ENCODE measurements at regions not wholly inside any gene's neighbourhood (a gene's known extent, or its start where the extent isn't known, plus 50 kb on each side); places are given as distances from the start of the nearest gene placed in this dataset.

DNA sequence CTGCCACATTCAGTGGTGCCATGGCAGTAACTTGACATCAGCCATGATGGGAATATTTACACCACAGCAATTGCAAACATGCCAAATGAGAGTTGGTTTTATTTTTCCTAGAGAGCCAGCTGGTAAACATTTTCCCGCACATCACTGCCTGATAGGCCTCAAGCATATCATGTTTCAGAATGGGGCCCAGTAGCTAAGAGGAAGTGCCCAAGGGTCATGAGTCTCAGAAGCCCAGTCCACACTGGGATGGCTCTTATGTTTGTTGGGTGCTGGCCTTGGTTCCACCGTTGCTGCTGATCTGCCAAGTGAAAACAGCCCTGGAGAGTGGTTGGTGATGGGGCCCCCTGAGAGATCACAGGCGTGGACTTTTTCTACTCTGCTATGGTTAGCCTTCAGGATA, 64.3 kb upstream of the NAV2 start:
- Histone ChIP-seq H3K27me3 (ENCODE audit: control insufficient read depth in 1 of 2, insufficient read depth in 2 of 2, low read length in 2 of 2) (no peaks in the 10 kb centered on the region), H3K9ac (ENCODE audit: low read depth in 1 of 2, low read length in 2 of 2) (no peak overlapping the region), H3K36me3 (ENCODE audit: control insufficient read depth in 1 of 2, insufficient read depth in 2 of 2, low read length in 2 of 2) (no peaks in the 10 kb centered on the region), H3K9me3 (ENCODE audit: control insufficient read depth in 1 of 2, low read length in 2 of 2) (no peaks in the 10 kb centered on the region), H3K4me3 (ENCODE audit: low read depth in 1 of 2, low read length in 2 of 2) (no peak overlapping the region), H3K4me1 (ENCODE audit: control insufficient read depth in 1 of 2, insufficient read depth in 2 of 2, low read length in 2 of 2) (no peaks in the 10 kb centered on the region), H3K27ac (ENCODE audit: low read depth, low read length) (no peak overlapping the region)

DNA sequence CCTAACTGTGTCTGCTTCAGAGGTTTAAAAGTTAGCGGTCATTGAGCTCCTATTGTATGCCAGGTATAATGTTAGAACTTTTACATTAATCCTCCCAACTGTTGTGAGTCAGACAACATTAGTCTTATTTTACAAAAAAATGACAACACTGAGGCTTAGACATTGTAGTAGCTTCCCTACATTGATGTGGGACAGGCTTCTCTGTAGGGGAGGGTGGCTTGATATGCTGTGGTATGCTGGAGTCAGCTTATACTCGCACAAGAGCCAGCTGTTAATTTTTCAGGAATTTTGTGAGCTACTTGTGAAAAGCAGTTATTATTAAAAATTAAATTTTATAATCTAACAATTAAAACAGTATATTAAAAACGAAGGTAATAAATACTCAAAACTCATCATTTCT, 64.8 kb upstream of the NAV2 start:
- no peak overlapping the region for H3K9ac ChIP-seq (ENCODE audit: low read depth in 1 of 2, low read length in 2 of 2)
- no peak overlapping the region for H3K4me3 ChIP-seq (ENCODE audit: low read depth in 1 of 2, low read length in 2 of 2)
- no peak overlapping the region for H3K27ac ChIP-seq (ENCODE audit: low read depth, low read length)
- no peaks in the 10 kb centered on the region for H3K27me3 ChIP-seq (ENCODE audit: control insufficient read depth in 1 of 2, insufficient read depth in 2 of 2, low read length in 2 of 2)
- H3K36me3 ChIP-seq (ENCODE audit: control insufficient read depth in 1 of 2, insufficient read depth in 2 of 2, low read length in 2 of 2): no peaks in the 10 kb centered on the region
- no peaks in the 10 kb centered on the region for H3K4me1 ChIP-seq (ENCODE audit: control insufficient read depth in 1 of 2, insufficient read depth in 2 of 2, low read length in 2 of 2)
- H3K9me3 ChIP-seq (ENCODE audit: control insufficient read depth in 1 of 2, low read length in 2 of 2): no peaks in the 10 kb centered on the region

GRCh38 chr11:19646921-19647320, 65.7 kb upstream of the NAV2 start:
- Histone ChIP-seq H3K4me1 (ENCODE audit: control insufficient read depth in 1 of 2, insufficient read depth in 2 of 2, low read length in 2 of 2) (no peaks in the 10 kb centered on the region), H3K27me3 (ENCODE audit: control insufficient read depth in 1 of 2, insufficient read depth in 2 of 2, low read length in 2 of 2) (no peaks in the 10 kb centered on the region), H3K4me3 (ENCODE audit: low read depth in 1 of 2, low read length in 2 of 2) (no peak overlapping the region), H3K9me3 (ENCODE audit: control insufficient read depth in 1 of 2, low read length in 2 of 2) (no peaks in the 10 kb centered on the region), H3K9ac (ENCODE audit: low read depth in 1 of 2, low read length in 2 of 2) (no peak overlapping the region), H3K36me3 (ENCODE audit: control insufficient read depth in 1 of 2, insufficient read depth in 2 of 2, low read length in 2 of 2) (no peaks in the 10 kb centered on the region), H3K27ac (ENCODE audit: low read depth, low read length) (no peak overlapping the region)

DNA sequence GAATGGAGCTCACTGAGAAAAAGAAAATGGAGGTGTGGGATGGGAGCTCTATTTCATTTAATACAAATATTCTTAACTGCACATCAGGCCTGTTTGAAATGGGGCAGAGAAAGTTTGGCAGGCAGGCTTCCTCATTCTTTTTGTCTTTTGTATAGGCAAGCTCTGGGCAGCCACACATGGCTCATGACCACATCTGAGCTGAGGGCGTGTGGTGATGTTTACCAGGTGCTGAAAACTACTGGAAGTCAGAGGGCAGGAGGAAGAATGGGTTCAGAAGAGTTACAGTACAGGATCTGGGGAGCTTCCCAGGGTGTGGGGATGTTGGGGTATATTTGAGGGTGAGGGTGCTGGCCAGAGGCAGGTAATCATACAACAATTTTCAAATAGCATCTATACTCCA, 66.3 kb upstream of the NAV2 start:
- Histone ChIP-seq H3K27ac (ENCODE audit: low read depth, low read length) (no peak overlapping the region), H3K27me3 (ENCODE audit: control insufficient read depth in 1 of 2, insufficient read depth in 2 of 2, low read length in 2 of 2) (no peaks in the 10 kb centered on the region), H3K9ac (ENCODE audit: low read depth in 1 of 2, low read length in 2 of 2) (no peak overlapping the region), H3K36me3 (ENCODE audit: control insufficient read depth in 1 of 2, insufficient read depth in 2 of 2, low read length in 2 of 2) (no peaks in the 10 kb centered on the region), H3K4me3 (ENCODE audit: low read depth in 1 of 2, low read length in 2 of 2) (no peak overlapping the region), H3K4me1 (ENCODE audit: control insufficient read depth in 1 of 2, insufficient read depth in 2 of 2, low read length in 2 of 2) (no peaks in the 10 kb centered on the region), H3K9me3 (ENCODE audit: control insufficient read depth in 1 of 2, low read length in 2 of 2) (no peaks in the 10 kb centered on the region)

- Histone ChIP-seq H3K9me3 (ENCODE audit: control insufficient read depth in 1 of 2, low read length in 2 of 2) (no peaks in the 10 kb centered on the region), H3K36me3 (ENCODE audit: control insufficient read depth in 1 of 2, insufficient read depth in 2 of 2, low read length in 2 of 2) (no peaks in the 10 kb centered on the region), H3K27ac (ENCODE audit: low read depth, low read length) (no peak overlapping the region), H3K4me3 (ENCODE audit: low read depth in 1 of 2, low read length in 2 of 2) (no peak overlapping the region), H3K27me3 (ENCODE audit: control insufficient read depth in 1 of 2, insufficient read depth in 2 of 2, low read length in 2 of 2) (no peaks in the 10 kb centered on the region), H3K9ac (ENCODE audit: low read depth in 1 of 2, low read length in 2 of 2) (no peak overlapping the region), H3K4me1 (ENCODE audit: control insufficient read depth in 1 of 2, insufficient read depth in 2 of 2, low read length in 2 of 2) (no peaks in the 10 kb centered on the region)
These were observed 68.3 kb upstream of the NAV2 start for GRCh38 chr11:19644316-19644715.

GRCh38 chr11:19642185-19643158, 70.2 kb upstream of the NAV2 start:
- H3K9me3 ChIP-seq (ENCODE audit: control insufficient read depth in 1 of 2, low read length in 2 of 2): no peaks in the 10 kb centered on the region
- H3K27me3 ChIP-seq (ENCODE audit: control insufficient read depth in 1 of 2, insufficient read depth in 2 of 2, low read length in 2 of 2): no peaks in the 10 kb centered on the region
- H3K4me1 ChIP-seq (ENCODE audit: control insufficient read depth in 1 of 2, insufficient read depth in 2 of 2, low read length in 2 of 2): no peaks in the 10 kb centered on the region
- no peaks in the 10 kb centered on the region for H3K36me3 ChIP-seq (ENCODE audit: control insufficient read depth in 1 of 2, insufficient read depth in 2 of 2, low read length in 2 of 2)
- H3K4me3 ChIP-seq (ENCODE audit: low read depth in 1 of 2, low read length in 2 of 2): no peak overlapping the region
- H3K27ac ChIP-seq (ENCODE audit: low read depth, low read length): no peak overlapping the region
- H3K9ac ChIP-seq (ENCODE audit: low read depth in 1 of 2, low read length in 2 of 2): no peak overlapping the region

DNA sequence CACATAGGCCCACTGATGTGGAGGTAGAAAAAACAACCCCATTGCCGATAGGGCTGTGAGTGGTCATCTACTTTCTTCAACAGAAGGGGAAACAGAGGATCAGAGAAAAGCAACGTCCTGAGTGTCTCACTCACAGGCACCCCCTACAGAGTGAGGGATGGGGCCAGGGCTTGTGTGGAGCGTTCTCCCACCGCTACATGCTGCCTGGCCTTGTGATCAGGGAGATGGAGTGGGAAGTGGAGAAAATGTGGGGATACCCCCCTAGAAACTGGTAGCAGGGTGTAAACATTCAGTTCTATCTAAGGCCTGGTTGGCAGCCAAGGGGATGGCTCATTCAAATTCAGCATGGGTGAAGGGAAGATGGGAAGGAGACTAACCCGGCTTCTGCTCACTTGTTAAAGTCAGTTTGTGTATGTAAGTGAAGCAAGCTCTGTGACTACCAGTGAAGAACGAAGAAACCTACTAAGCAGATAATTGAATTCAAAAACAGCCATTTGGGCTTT, 73.0 kb upstream of the NAV2 start:
- no peaks in the 10 kb centered on the region for H3K4me1 ChIP-seq (ENCODE audit: control insufficient read depth in 1 of 2, insufficient read depth in 2 of 2, low read length in 2 of 2)
- H3K9me3 ChIP-seq (ENCODE audit: control insufficient read depth in 1 of 2, low read length in 2 of 2): no peaks in the 10 kb centered on the region
- H3K27me3 ChIP-seq (ENCODE audit: control insufficient read depth in 1 of 2, insufficient read depth in 2 of 2, low read length in 2 of 2): no peaks in the 10 kb centered on the region
- no peak overlapping the region for H3K4me3 ChIP-seq (ENCODE audit: low read depth in 1 of 2, low read length in 2 of 2)
- H3K9ac ChIP-seq (ENCODE audit: low read depth in 1 of 2, low read length in 2 of 2): no peak overlapping the region
- no peaks in the 10 kb centered on the region for H3K36me3 ChIP-seq (ENCODE audit: control insufficient read depth in 1 of 2, insufficient read depth in 2 of 2, low read length in 2 of 2)
- H3K27ac ChIP-seq (ENCODE audit: low read depth, low read length): no peak overlapping the region

GRCh38 chr11:19635332-19635731, 77.3 kb upstream of the NAV2 start:
- Histone ChIP-seq H3K36me3 (ENCODE audit: control insufficient read depth in 1 of 2, insufficient read depth in 2 of 2, low read length in 2 of 2) (no peaks in the 10 kb centered on the region), H3K4me3 (ENCODE audit: low read depth in 1 of 2, low read length in 2 of 2) (no peak overlapping the region), H3K4me1 (ENCODE audit: control insufficient read depth in 1 of 2, insufficient read depth in 2 of 2, low read length in 2 of 2) (no peaks in the 10 kb centered on the region), H3K27ac (ENCODE audit: low read depth, low read length) (no peak overlapping the region), H3K9ac (ENCODE audit: low read depth in 1 of 2, low read length in 2 of 2) (no peak overlapping the region), H3K9me3 (ENCODE audit: control insufficient read depth in 1 of 2, low read length in 2 of 2) (no peaks in the 10 kb centered on the region), H3K27me3 (ENCODE audit: control insufficient read depth in 1 of 2, insufficient read depth in 2 of 2, low read length in 2 of 2) (no peaks in the 10 kb centered on the region)

- no peak overlapping the region for H3K9ac ChIP-seq (ENCODE audit: low read depth in 1 of 2, low read length in 2 of 2)
- no peaks in the 10 kb centered on the region for H3K27me3 ChIP-seq (ENCODE audit: control insufficient read depth in 1 of 2, insufficient read depth in 2 of 2, low read length in 2 of 2)
- no peak overlapping the region for H3K4me3 ChIP-seq (ENCODE audit: low read depth in 1 of 2, low read length in 2 of 2)
- no peak overlapping the region for H3K27ac ChIP-seq (ENCODE audit: low read depth, low read length)
- H3K9me3 ChIP-seq (ENCODE audit: control insufficient read depth in 1 of 2, low read length in 2 of 2): no peaks in the 10 kb centered on the region
- no peaks in the 10 kb centered on the region for H3K4me1 ChIP-seq (ENCODE audit: control insufficient read depth in 1 of 2, insufficient read depth in 2 of 2, low read length in 2 of 2)
- H3K36me3 ChIP-seq (ENCODE audit: control insufficient read depth in 1 of 2, insufficient read depth in 2 of 2, low read length in 2 of 2): no peaks in the 10 kb centered on the region
These were observed 79.4 kb upstream of the NAV2 start for GRCh38 chr11:19633276-19633675.

- no peak overlapping the region for H3K9ac ChIP-seq (ENCODE audit: low read depth in 1 of 2, low read length in 2 of 2)
- no peaks in the 10 kb centered on the region for H3K9me3 ChIP-seq (ENCODE audit: control insufficient read depth in 1 of 2, low read length in 2 of 2)
- no peaks in the 10 kb centered on the region for H3K4me1 ChIP-seq (ENCODE audit: control insufficient read depth in 1 of 2, insufficient read depth in 2 of 2, low read length in 2 of 2)
- no peak overlapping the region for H3K4me3 ChIP-seq (ENCODE audit: low read depth in 1 of 2, low read length in 2 of 2)
- H3K36me3 ChIP-seq (ENCODE audit: control insufficient read depth in 1 of 2, insufficient read depth in 2 of 2, low read length in 2 of 2): no peaks in the 10 kb centered on the region
- no peak overlapping the region for H3K27ac ChIP-seq (ENCODE audit: low read depth, low read length)
- no peaks in the 10 kb centered on the region for H3K27me3 ChIP-seq (ENCODE audit: control insufficient read depth in 1 of 2, insufficient read depth in 2 of 2, low read length in 2 of 2)
These were observed 80.2 kb upstream of the NAV2 start for GRCh38 chr11:19632499-19632834.

Data from duodenal mucosa (tissue), 2 donors.